HCT116 (cell line): ENCODE measurements at regions not wholly inside any gene's neighbourhood (a gene's known extent, or its start where the extent isn't known, plus 50 kb on each side); places are given as distances from the start of the nearest gene placed in this dataset.

Source experiments
- ATAC-seq: fragments of 200-7000 bp; cut with Tn5 transposase; 2 replicates; pipeline ENCODE4 v1.9.1; 2020; ENCODE audit warnings: mild to moderate bottlenecking, moderate library complexity
- BruUV-seq: library from RNA; stranded (reverse); fragments of 400-500 nt; replicated peaks from 2 replicates; lab custom pipeline; 2021; lab: Mats Ljungman, UMichigan
- CTCF ChIA-PET: fragments of 300-600 bp; sonication (Branson Sonifier 250); formaldehyde crosslinking; loops from one replicate; lab custom pipeline; 2021; ENCODE audit warnings: antibody characterized with exemption; lab: Charles Lee
- POLR2A ChIA-PET: fragments of 300-600, 350-600 bp; sonication (Branson Sonifier 250); formaldehyde crosslinking; loops from one replicate; lab custom pipeline; 2021; ENCODE audit warnings: antibody characterized with exemption; lab: Charles Lee
- RAD21 ChIA-PET, 2 experiments: fragments of 300-600 bp; sonication (Branson Sonifier 250); formaldehyde crosslinking; loops; one replicate each; lab custom pipeline; 2023; ENCODE audit warnings: low total read pairs in 2 of 2; ENCODE audit not compliant: uncharacterized antibody in 2 of 2, unreplicated experiment in 2 of 2, low non-redundant PET in 1 of 2; lab: Charles Lee
- DNase-seq: peaks from one replicate; pipeline ENCODE4 v3.0.0-alpha.2; 2010; ENCODE audit warnings: low read depth, low spot score
- H2AFZ ChIP-seq: fragments of 200-600 bp; shearing (Covaris generic), sonication (generic); 2 replicates; pipeline ENCODE4 v1.6.1; 2017; ENCODE audit warnings: low read depth, mixed run types, mixed read lengths, antibody characterized with exemption, low read length; ENCODE audit not compliant: poor library complexity, severe bottlenecking
- H3K27ac ChIP-seq: 2 replicates; pipeline ENCODE4 v1.5.1; 2012; ENCODE audit warnings: low read depth, low read length
- H3K27me3 ChIP-seq: fragments of 200-600 bp; sonication (generic); 2 replicates; pipeline ENCODE4 v1.6.1; 2016; ENCODE audit warnings: mixed run types, low read length, mixed read lengths; ENCODE audit not compliant: insufficient read depth
- H3K36me3 ChIP-seq, 2 experiments: fragments of 200-500 bp in 1 of 2; fragments of 200-600 bp in 1 of 2; sonication (Bioruptor generic) in 1 of 2; sonication (generic) in 1 of 2; 2 replicates each; pipeline versions ENCODE4 v1.5.1 to v1.6.1; 2014 to 2016; ENCODE audit warnings: low read length in 2 of 2, inconsistent platforms in 1 of 2, mixed read lengths in 1 of 2, mixed run types in 1 of 2; ENCODE audit not compliant: insufficient read depth in 2 of 2, control insufficient read depth in 1 of 2
- H3K4me1 ChIP-seq, 2 experiments: fragments of 200-600 bp in 1 of 2; sonication (generic) in 1 of 2; 2 replicates each; pipeline versions ENCODE4 v1.5.1 to v1.6.1; 2012 to 2017; ENCODE audit warnings: low read length in 2 of 2, inconsistent platforms in 1 of 2, mild to moderate bottlenecking in 1 of 2, mixed read lengths in 1 of 2, mixed run types in 1 of 2, moderate library complexity in 1 of 2; ENCODE audit not compliant: insufficient read depth in 2 of 2, control insufficient read depth in 1 of 2
- H3K4me2 ChIP-seq: fragments of 200-600 bp; sonication (generic); 2 replicates; pipeline ENCODE4 v1.6.1; 2017; ENCODE audit warnings: mixed run types, low read length, mixed read lengths
- H3K4me3 ChIP-seq, 2 experiments: fragments of 200-600 bp in 1 of 2; sonication (generic) in 1 of 2; replicated peaks in 1 of 2; 2 replicates each; pipeline ENCODE4 v1.5.1; 2011 to 2016; ENCODE audit warnings: low read length in 2 of 2, control low read depth in 1 of 2, low read depth in 1 of 2, mild to moderate bottlenecking in 1 of 2, mixed read lengths in 1 of 2, mixed run types in 1 of 2
- H3K79me2 ChIP-seq: fragments of 200-600 bp; sonication (generic); 2 replicates; pipeline ENCODE4 v1.6.1; 2017; ENCODE audit warnings: mild to moderate bottlenecking, mixed run types, low read length, moderate library complexity, mixed read lengths; ENCODE audit not compliant: insufficient read depth
- H3K9ac ChIP-seq: fragments of 200-600 bp; sonication (generic); 2 replicates; pipeline ENCODE4 v1.6.1; 2016; ENCODE audit warnings: low read length, mixed read lengths
- H3K9me2 ChIP-seq: fragments of 200-600 bp; sonication (generic), shearing (Covaris generic); 2 replicates; pipeline ENCODE4 v1.6.1; 2017; ENCODE audit warnings: mixed run types, mild to moderate bottlenecking, moderate library complexity; ENCODE audit not compliant: insufficient read depth
- H3K9me3 ChIP-seq, 2 experiments: fragments of 200-500 bp in 1 of 2; fragments of 200-600 bp in 1 of 2; sonication (Bioruptor generic) in 1 of 2; sonication (generic) in 1 of 2; 2 replicates each; pipeline ENCODE4 v1.6.1; 2014 to 2017; ENCODE audit warnings: low read length in 2 of 2, mixed read lengths in 2 of 2, inconsistent platforms in 1 of 2, low read depth in 1 of 2, mild to moderate bottlenecking in 1 of 2, mixed run types in 1 of 2, moderate library complexity in 1 of 2; ENCODE audit not compliant: control insufficient read depth in 1 of 2, insufficient read depth in 1 of 2
- H4K20me1 ChIP-seq: fragments of 200-600 bp; sonication (generic), shearing (Covaris generic); 2 replicates; pipeline ENCODE4 v1.6.1; 2017; ENCODE audit warnings: mixed run types, mild to moderate bottlenecking, moderate library complexity; ENCODE audit not compliant: insufficient read depth
- CBX3 ChIP-seq: IDR thresholded peaks from 2 replicates; pipeline ENCODE4 v1.6.1; 2012; ENCODE audit warnings: low read depth
- CEBPB ChIP-seq: IDR thresholded peaks from 2 replicates; pipeline ENCODE4 v1.6.1; 2012; ENCODE audit warnings: low read depth
- CTCF ChIP-seq, 3 experiments: fragments of 200-600 bp in 1 of 3; sonication (generic) in 1 of 3; IDR thresholded peaks in 2 of 3; conservative IDR thresholded peaks in 1 of 3; 2 replicates each; pipeline ENCODE4 v1.5.1; 2012 to 2017; ENCODE audit warnings: low read depth in 2 of 3, low read length in 2 of 3, antibody characterized with exemption in 1 of 3, borderline replicate concordance in 1 of 3, control low read depth in 1 of 3, mild to moderate bottlenecking in 1 of 3, mixed read lengths in 1 of 3, mixed run types in 1 of 3, moderate library complexity in 1 of 3; ENCODE audit not compliant: insufficient read depth in 1 of 3
- EZH2 ChIP-seq: fragments of 200-600 bp; sonication (generic); IDR thresholded peaks from 2 replicates; pipeline ENCODE4 v1.6.1; 2017; ENCODE audit warnings: antibody characterized with exemption, mixed run types
- EZH2phosphoT487 ChIP-seq: fragments of 200-600 bp; IDR thresholded peaks from 2 replicates; pipeline ENCODE4 v1.6.1; 2018; ENCODE audit warnings: antibody characterized with exemption, borderline replicate concordance
- FOSL1 ChIP-seq: IDR thresholded peaks from 2 replicates; pipeline ENCODE4 v1.6.1; 2012; ENCODE audit warnings: low read depth
- JUND ChIP-seq: IDR thresholded peaks from 2 replicates; pipeline ENCODE4 v1.6.1; 2012
- MAX ChIP-seq: IDR thresholded peaks from 2 replicates; pipeline ENCODE4 v1.6.1; 2012
- POLR2A ChIP-seq: IDR thresholded peaks from 2 replicates; pipeline ENCODE4 v1.7.0; 2011; ENCODE audit warnings: borderline replicate concordance; ENCODE audit not compliant: insufficient read depth, insufficient read length; ENCODE audit errors: extremely low read depth
- RAD21 ChIP-seq: IDR thresholded peaks from 2 replicates; pipeline ENCODE4 v1.6.1; 2012; ENCODE audit warnings: low read depth, mild to moderate bottlenecking
- SIN3A ChIP-seq: IDR thresholded peaks from 2 replicates; pipeline ENCODE4 v1.6.1; 2012; ENCODE audit warnings: low read depth
- SRF ChIP-seq: IDR thresholded peaks from 2 replicates; pipeline ENCODE4 v1.6.1; 2012; ENCODE audit warnings: low read depth
- YY1 ChIP-seq: IDR thresholded peaks from 2 replicates; pipeline ENCODE4 v1.6.1; 2011; ENCODE audit warnings: low read length, low read depth, moderate library complexity, mild to moderate bottlenecking; ENCODE audit not compliant: insufficient replicate concordance; ENCODE audit errors: extremely low read depth
- ZNF274 ChIP-seq: fragments of 200-500 bp; sonication (Bioruptor generic); IDR thresholded peaks from 2 replicates; pipeline ENCODE4 v1.6.1; 2014; ENCODE audit warnings: mild to moderate bottlenecking, low read depth, low read length, inconsistent platforms
- intact Hi-C: fragments of 100-400 bp; cut with micrococcal nuclease; formaldehyde crosslinking; loops from 2 replicates; pipeline ENCODE4 v1.10.0; 2022

GRCh38 chr6:16918586-16918985 lies 157.3 kb upstream of the ATXN1 start:
- H3K4me2 ChIP-seq: no peak overlapping the region
- ATAC-seq (no peak), DNase-seq (no peak)
- H3K27me3 ChIP-seq: no peaks in the 10 kb centered on the region
- CTCF ChIA-PET: no interaction called here
- no peaks in the 10 kb centered on the region for H3K36me3 ChIP-seq
- intact Hi-C loops: no loop called here
- RAD21 ChIA-PET: no interaction called here
- no peak overlapping the region for H3K4me3 ChIP-seq
- no peak overlapping the region for H2AFZ ChIP-seq
- H3K4me1 ChIP-seq: no peaks in the 10 kb centered on the region
- no peaks in the 10 kb centered on the region for H3K79me2 ChIP-seq
- H3K9me2 ChIP-seq: no peaks in the 10 kb centered on the region
- no peak for TF ChIP-seq FOSL1
- no peak for TF ChIP-seq RAD21
- no peak for TF ChIP-seq MAX
- TF ChIP-seq CBX3: no peak
- no peak for TF ChIP-seq POLR2A
- TF ChIP-seq ZNF274: no peak
- no peak for TF ChIP-seq EZH2
- no peak for TF ChIP-seq JUND
- no peak for TF ChIP-seq YY1
- TF ChIP-seq SIN3A: no peak
- no peak for TF ChIP-seq EZH2phosphoT487
- TF ChIP-seq SRF: no peak
- no peak for TF ChIP-seq CTCF (IDR thresholded peaks at IDR 0.05 in 2 of 3, conservative IDR thresholded peaks at IDR 0.05 in 1 of 3; ENCODE audit: borderline replicate concordance in 1 of 3, insufficient read depth in 1 of 3, low read depth in 2 of 3, low read length in 2 of 3)
- TF ChIP-seq CEBPB: no peak
- no peak overlapping the region for H3K27ac ChIP-seq
- H4K20me1 ChIP-seq: no peaks in the 10 kb centered on the region
- H3K9me3 ChIP-seq: no peaks in the 10 kb centered on the region
- BruUV-seq: no TSS peak
- POLR2A ChIA-PET: no interaction called here
- H3K9ac ChIP-seq: no peak overlapping the region
